ENCODE measurements at regions not wholly inside any gene's neighbourhood (a gene's known extent, or its start where the extent isn't known, plus 50 kb on each side); places are given as distances from the start of the nearest gene placed in this dataset.
A peak's percentile ranks its signal among the peaks of the same experiment; 100 is the strongest.

DNA sequence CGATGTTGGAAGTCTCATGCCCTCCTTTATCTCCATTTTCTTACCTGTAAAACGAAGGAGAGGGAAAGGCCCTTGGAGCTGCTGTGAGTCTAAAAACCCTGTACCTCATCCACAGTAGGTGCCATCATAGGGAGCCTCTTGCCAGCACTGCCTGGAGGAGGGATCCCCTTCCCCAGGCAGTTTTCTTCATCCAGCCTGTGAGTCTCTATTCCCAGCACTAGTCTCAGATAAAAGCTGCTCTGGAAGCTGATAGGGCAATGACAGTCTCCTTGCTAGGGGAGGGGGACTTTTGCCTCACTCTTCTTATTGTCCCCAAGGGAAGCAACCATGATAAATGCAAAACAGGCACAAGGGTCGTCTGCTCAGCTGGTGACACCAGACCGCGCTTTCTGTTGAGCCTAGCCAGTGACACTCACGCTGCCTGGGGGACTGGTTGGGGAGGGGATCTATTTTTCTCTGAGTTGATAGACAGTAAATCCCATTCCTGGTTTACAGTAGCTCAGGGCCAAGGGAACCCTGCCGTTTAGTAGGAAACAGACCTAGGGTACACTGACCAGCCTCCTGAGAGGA, 139.5 kb upstream of the NABP1 start:
- Mint-ChIP-seq H3K27me3 (peaks cover 17% of the 10 kb centered on the region), H3K27ac (no peak overlapping the region), H3K36me3 (no peaks in the 10 kb centered on the region), H3K9me3 (peaks cover 0 to 1% (median 0%) of the 10 kb centered on the region in 7 donors), H3K4me3 (no peak overlapping the region), H3K4me1 (peaks cover 0 to 4% (median 0%) of the 10 kb centered on the region in 4 donors)
- ATAC-seq (ENCODE audit: low read depth in 2 of 2): no peak
- Histone ChIP-seq H3K4me1 (ENCODE audit: control insufficient read depth, insufficient read depth, low read length, poor library complexity, severe bottlenecking) (no peaks in the 10 kb centered on the region), H3K4me3 (ENCODE audit: low read depth, low read length) (no peak overlapping the region), H3K36me3 (ENCODE audit: control insufficient read depth, insufficient read depth, low read length) (no peaks in the 10 kb centered on the region), H3K27ac (ENCODE audit: insufficient read depth, low read length, poor library complexity, severe bottlenecking) (no peak overlapping the region), H3K27me3 (ENCODE audit: control insufficient read depth, insufficient read depth, low read length) (peaks cover 6% of the 10 kb centered on the region), H3K9me3 (ENCODE audit: control insufficient read depth in 2 of 2, low read length in 2 of 2) (no peaks in the 10 kb centered on the region)
- no peak for DNase-seq

GRCh38 chr2:191539068-191539467, 138.9 kb upstream of the NABP1 start:
- DNase-seq: peak in 1 of 3 donors; percentile 41
- Histone ChIP-seq H3K9me3 (ENCODE audit: control insufficient read depth in 2 of 2, low read length in 2 of 2) (no peaks in the 10 kb centered on the region), H3K27me3 (ENCODE audit: control insufficient read depth, insufficient read depth, low read length) (peaks cover 6% of the 10 kb centered on the region), H3K4me1 (ENCODE audit: control insufficient read depth, insufficient read depth, low read length, poor library complexity, severe bottlenecking) (no peaks in the 10 kb centered on the region), H3K36me3 (ENCODE audit: control insufficient read depth, insufficient read depth, low read length) (no peaks in the 10 kb centered on the region), H3K4me3 (ENCODE audit: low read depth, low read length) (no peak overlapping the region), H3K27ac (ENCODE audit: insufficient read depth, low read length, poor library complexity, severe bottlenecking) (no peak overlapping the region)
- Mint-ChIP-seq H3K27me3 (peaks cover 17% of the 10 kb centered on the region), H3K4me1 (peaks cover 0 to 4% (median 0%) of the 10 kb centered on the region in 4 donors), H3K4me3 (no peak overlapping the region), H3K27ac (no peak overlapping the region), H3K9me3 (peaks cover 0 to 1% (median 0%) of the 10 kb centered on the region in 7 donors), H3K36me3 (no peaks in the 10 kb centered on the region)
- no peak for ATAC-seq (ENCODE audit: low read depth in 2 of 2)

- peaks cover 0 to 1% (median 0%) of the 10 kb centered on the region in 7 donors for H3K9me3 Mint-ChIP-seq
- DNase-seq (no peak), ATAC-seq (ENCODE audit: low read depth in 2 of 2) (no peak)
- Histone ChIP-seq H3K9me3 (ENCODE audit: control insufficient read depth in 2 of 2, low read length in 2 of 2) (no peaks in the 10 kb centered on the region), H3K4me3 (ENCODE audit: low read depth, low read length) (no peak overlapping the region), H3K36me3 (ENCODE audit: control insufficient read depth, insufficient read depth, low read length) (no peaks in the 10 kb centered on the region), H3K27me3 (ENCODE audit: control insufficient read depth, insufficient read depth, low read length) (peaks cover 6% of the 10 kb centered on the region), H3K27ac (ENCODE audit: insufficient read depth, low read length, poor library complexity, severe bottlenecking) (no peak overlapping the region), H3K4me1 (ENCODE audit: control insufficient read depth, insufficient read depth, low read length, poor library complexity, severe bottlenecking) (no peaks in the 10 kb centered on the region)
- H3K4me3 Mint-ChIP-seq: no peak overlapping the region
- peak overlapping the region in 1 of 3 donors; percentile 28 for H3K27ac Mint-ChIP-seq
- H3K4me1 Mint-ChIP-seq: peaks cover 0 to 4% (median 0%) of the 10 kb centered on the region in 4 donors
- H3K27me3 Mint-ChIP-seq: peaks cover 18% of the 10 kb centered on the region
- no peaks in the 10 kb centered on the region for H3K36me3 Mint-ChIP-seq
Observed at GRCh38 chr2:191540681-191541080, 137.3 kb upstream of the NABP1 start.

GRCh38 chr2:191543708-191544107, 134.2 kb upstream of the NABP1 start:
- no peaks in the 10 kb centered on the region for H3K4me1 ChIP-seq (ENCODE audit: control insufficient read depth, insufficient read depth, low read length, poor library complexity, severe bottlenecking)
- no peak overlapping the region for H3K4me3 ChIP-seq (ENCODE audit: low read depth, low read length)
- H3K36me3 ChIP-seq (ENCODE audit: control insufficient read depth, insufficient read depth, low read length): no peaks in the 10 kb centered on the region
- H3K9me3 ChIP-seq (ENCODE audit: control insufficient read depth in 2 of 2, low read length in 2 of 2): no peaks in the 10 kb centered on the region
- peaks cover 34% of the 10 kb centered on the region for H3K27me3 Mint-ChIP-seq
- no peak for DNase-seq
- peaks cover 0 to 4% (median 0%) of the 10 kb centered on the region in 4 donors for H3K4me1 Mint-ChIP-seq
- no peak overlapping the region for H3K27ac ChIP-seq (ENCODE audit: insufficient read depth, low read length, poor library complexity, severe bottlenecking)
- H3K27me3 ChIP-seq (ENCODE audit: control insufficient read depth, insufficient read depth, low read length): peaks cover 4% of the 10 kb centered on the region
- H3K27ac Mint-ChIP-seq: no peak overlapping the region
- peaks cover 0 to 2% (median 0%) of the 10 kb centered on the region in 7 donors for H3K9me3 Mint-ChIP-seq
- H3K36me3 Mint-ChIP-seq: no peaks in the 10 kb centered on the region
- no peak overlapping the region for H3K4me3 Mint-ChIP-seq
- ATAC-seq (ENCODE audit: low read depth in 2 of 2): no peak

DNA sequence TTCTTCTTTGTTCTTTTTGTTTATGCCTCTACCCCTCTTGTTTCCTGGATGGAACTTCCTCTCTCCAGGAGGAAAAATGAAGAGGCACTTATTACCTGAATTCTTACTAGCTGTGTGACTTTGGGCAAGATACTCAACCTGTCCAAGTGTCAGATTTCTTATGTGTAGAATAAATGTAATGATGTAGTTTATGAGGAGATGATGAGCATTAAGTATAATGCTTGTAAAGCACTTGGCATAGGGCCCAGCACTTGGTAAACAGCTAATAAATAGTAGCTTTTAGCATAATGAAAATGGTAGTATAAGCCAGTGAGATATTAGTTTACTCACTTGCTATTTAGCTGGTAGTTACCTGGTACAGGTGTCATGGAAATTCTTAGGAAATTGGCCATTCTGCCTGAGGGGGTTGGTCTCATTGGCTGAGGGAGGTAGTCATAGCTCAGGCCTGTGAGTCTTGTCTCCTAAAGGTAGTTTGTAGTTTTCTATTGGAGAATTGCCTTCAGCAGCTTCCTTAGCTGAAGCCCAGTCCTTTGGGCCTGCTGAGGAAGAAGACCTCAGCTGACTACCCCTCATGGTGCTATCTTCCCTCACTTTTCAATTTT, 133.4 kb upstream of the NABP1 start:
- H3K27me3 ChIP-seq (ENCODE audit: control insufficient read depth, insufficient read depth, low read length): peaks cover 2% of the 10 kb centered on the region
- ATAC-seq (ENCODE audit: low read depth in 2 of 2) (no peak), DNase-seq (no peak)
- Mint-ChIP-seq H3K27me3 (peaks cover 29% of the 10 kb centered on the region), H3K4me1 (peaks cover 0 to 4% (median 0%) of the 10 kb centered on the region in 4 donors), H3K4me3 (no peak overlapping the region), H3K27ac (no peak overlapping the region), H3K9me3 (peaks cover 0 to 2% (median 0%) of the 10 kb centered on the region in 7 donors), H3K36me3 (no peaks in the 10 kb centered on the region)
- no peak overlapping the region for H3K27ac ChIP-seq (ENCODE audit: insufficient read depth, low read length, poor library complexity, severe bottlenecking)
- H3K36me3 ChIP-seq (ENCODE audit: control insufficient read depth, insufficient read depth, low read length): no peaks in the 10 kb centered on the region
- no peaks in the 10 kb centered on the region for H3K4me1 ChIP-seq (ENCODE audit: control insufficient read depth, insufficient read depth, low read length, poor library complexity, severe bottlenecking)
- H3K9me3 ChIP-seq (ENCODE audit: control insufficient read depth in 2 of 2, low read length in 2 of 2): no peaks in the 10 kb centered on the region
- H3K4me3 ChIP-seq (ENCODE audit: low read depth, low read length): no peak overlapping the region

DNA sequence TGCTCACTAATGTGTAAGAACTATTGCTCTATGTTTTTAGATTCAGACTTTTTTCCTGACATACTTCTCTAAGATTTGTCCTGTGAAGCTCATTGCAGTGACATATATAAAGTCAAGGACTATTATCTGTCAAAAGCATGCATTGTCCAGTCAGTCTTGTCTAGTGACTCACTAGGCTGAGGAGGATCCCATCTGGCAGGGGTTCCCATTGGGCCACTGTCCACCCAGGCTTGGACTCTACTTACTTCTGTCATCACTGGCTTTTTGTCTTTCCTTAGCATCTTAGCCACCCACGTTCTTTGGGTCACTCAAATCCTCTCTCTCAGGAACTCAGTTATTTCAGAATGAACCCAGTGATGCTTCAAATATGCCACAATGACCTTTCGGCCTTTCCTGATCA, 132.6 kb upstream of the NABP1 start:
- no peak overlapping the region for H3K27ac ChIP-seq (ENCODE audit: insufficient read depth, low read length, poor library complexity, severe bottlenecking)
- no peak for ATAC-seq (ENCODE audit: low read depth in 2 of 2)
- DNase-seq: no peak

DNA sequence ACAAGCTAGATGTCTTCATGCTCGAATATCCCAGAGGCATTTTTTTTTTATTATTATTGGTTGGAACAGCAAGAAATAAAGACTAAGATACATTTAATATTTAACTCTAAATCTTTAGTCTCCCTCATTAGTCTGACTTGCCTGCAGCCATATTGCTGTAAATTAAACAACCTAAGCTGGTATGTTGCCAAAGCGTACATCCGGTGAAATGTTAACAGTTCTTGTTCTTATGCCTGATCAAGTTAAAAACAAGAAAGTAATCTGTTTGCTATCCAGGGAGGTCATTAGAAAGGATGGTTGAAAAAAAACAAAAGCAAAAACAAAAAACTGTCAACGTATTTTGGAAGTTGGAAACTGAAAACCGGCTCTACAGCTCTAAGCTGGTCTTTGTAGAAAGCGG, 125.9 kb upstream of the NABP1 start:
- Mint-ChIP-seq H3K4me3 (no peak overlapping the region), H3K36me3 (no peaks in the 10 kb centered on the region), H3K27me3 (peaks cover 41% of the 10 kb centered on the region), H3K4me1 (peaks cover 0 to 6% (median 3%) of the 10 kb centered on the region in 4 donors), H3K9me3 (no peaks in the 10 kb centered on the region), H3K27ac (no peak overlapping the region)
- Histone ChIP-seq H3K36me3 (ENCODE audit: control insufficient read depth, insufficient read depth, low read length) (no peaks in the 10 kb centered on the region), H3K9me3 (ENCODE audit: control insufficient read depth in 2 of 2, low read length in 2 of 2) (no peaks in the 10 kb centered on the region), H3K27me3 (ENCODE audit: control insufficient read depth, insufficient read depth, low read length) (peaks cover 3% of the 10 kb centered on the region), H3K27ac (ENCODE audit: insufficient read depth, low read length, poor library complexity, severe bottlenecking) (no peak overlapping the region), H3K4me1 (ENCODE audit: control insufficient read depth, insufficient read depth, low read length, poor library complexity, severe bottlenecking) (no peaks in the 10 kb centered on the region), H3K4me3 (ENCODE audit: low read depth, low read length) (no peak overlapping the region)
- ATAC-seq (ENCODE audit: low read depth in 2 of 2) (no peak), DNase-seq (no peak)

More for the DNA sequence above, 132.6 kb upstream of the NABP1 start:
- H3K36me3 Mint-ChIP-seq: no peaks in the 10 kb centered on the region
- peaks cover 29% of the 10 kb centered on the region for H3K27me3 Mint-ChIP-seq
- H3K9me3 ChIP-seq (ENCODE audit: control insufficient read depth in 2 of 2, low read length in 2 of 2): no peaks in the 10 kb centered on the region
- H3K4me3 Mint-ChIP-seq: no peak overlapping the region
- H3K4me1 ChIP-seq (ENCODE audit: control insufficient read depth, insufficient read depth, low read length, poor library complexity, severe bottlenecking): no peaks in the 10 kb centered on the region
- no peak overlapping the region for H3K4me3 ChIP-seq (ENCODE audit: low read depth, low read length)
- no peak overlapping the region for H3K27ac Mint-ChIP-seq
- peaks cover 0 to 4% (median 0%) of the 10 kb centered on the region in 4 donors for H3K4me1 Mint-ChIP-seq
- H3K27me3 ChIP-seq (ENCODE audit: control insufficient read depth, insufficient read depth, low read length): no peaks in the 10 kb centered on the region
- H3K36me3 ChIP-seq (ENCODE audit: control insufficient read depth, insufficient read depth, low read length): no peaks in the 10 kb centered on the region
- H3K9me3 Mint-ChIP-seq: peaks cover 0 to 2% (median 0%) of the 10 kb centered on the region in 7 donors

DNA sequence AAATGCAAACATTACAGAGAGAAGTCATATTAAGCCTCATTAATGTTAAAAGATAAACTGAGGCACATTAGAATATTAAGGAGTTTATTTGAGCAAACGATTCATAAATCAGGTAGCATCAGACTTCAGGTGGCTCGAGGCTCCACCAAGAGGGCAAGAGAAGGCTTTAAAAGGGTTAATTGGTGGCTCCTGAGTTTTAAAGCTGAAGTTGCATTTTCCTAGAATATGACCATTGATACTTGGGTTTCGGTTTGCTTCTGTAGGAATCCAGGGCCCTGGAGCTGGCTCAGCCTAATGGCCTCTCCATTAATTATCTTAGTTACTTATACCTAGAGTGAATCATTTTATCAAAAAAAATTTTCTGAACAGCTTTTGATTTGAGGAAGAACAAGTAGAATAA, 123.7 kb upstream of the NABP1 start:
- H3K4me3 Mint-ChIP-seq: no peak overlapping the region
- Histone ChIP-seq H3K27ac (ENCODE audit: insufficient read depth, low read length, poor library complexity, severe bottlenecking) (no peak overlapping the region), H3K9me3 (ENCODE audit: control insufficient read depth in 2 of 2, low read length in 2 of 2) (no peaks in the 10 kb centered on the region), H3K4me1 (ENCODE audit: control insufficient read depth, insufficient read depth, low read length, poor library complexity, severe bottlenecking) (no peaks in the 10 kb centered on the region), H3K4me3 (ENCODE audit: low read depth, low read length) (no peak overlapping the region), H3K27me3 (ENCODE audit: control insufficient read depth, insufficient read depth, low read length) (peaks cover 3% of the 10 kb centered on the region), H3K36me3 (ENCODE audit: control insufficient read depth, insufficient read depth, low read length) (no peaks in the 10 kb centered on the region)
- H3K27me3 Mint-ChIP-seq: peaks cover 38% of the 10 kb centered on the region
- DNase-seq (no peak), ATAC-seq (ENCODE audit: low read depth in 2 of 2) (no peak)
- H3K9me3 Mint-ChIP-seq: no peaks in the 10 kb centered on the region
- peaks cover 0 to 6% (median 3%) of the 10 kb centered on the region in 4 donors for H3K4me1 Mint-ChIP-seq
- H3K27ac Mint-ChIP-seq: no peak overlapping the region
- no peaks in the 10 kb centered on the region for H3K36me3 Mint-ChIP-seq

All from CD4-positive, CD25-positive, alpha-beta regulatory T cell (primary cell).